ENCODE measurements at regions not wholly inside any gene's neighbourhood (a gene's known extent, or its start where the extent isn't known, plus 50 kb on each side); places are given as distances from the start of the nearest gene placed in this dataset.

DNA sequence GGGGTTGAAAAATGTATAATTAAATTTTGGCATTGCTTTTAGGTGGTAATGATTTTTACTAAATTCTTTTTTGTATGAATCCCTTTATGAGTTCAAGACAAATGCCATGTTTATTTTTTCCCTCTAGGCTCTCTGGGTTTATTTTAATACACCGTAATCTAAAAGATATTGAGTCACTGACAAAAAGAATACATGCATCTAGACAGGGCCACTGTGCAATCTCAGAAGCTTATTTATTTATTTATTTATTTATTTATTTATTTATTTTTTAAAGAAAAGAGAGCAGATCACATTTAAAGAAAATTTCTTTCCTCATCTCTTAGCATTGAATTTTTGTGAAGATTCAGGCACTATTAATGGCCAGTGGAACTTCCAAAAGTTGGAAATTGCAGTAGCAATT is 283.9 kb upstream of the SLC10A2 start:
- no peak overlapping the region for H2AK9ac ChIP-seq (replicated peaks; ENCODE audit: low read depth, low read length, poor library complexity)
- no peak overlapping the region for H3K14ac ChIP-seq (replicated peaks; ENCODE audit: low read depth, low read length)
- H3K36me3 ChIP-seq (ENCODE audit: control insufficient read depth, insufficient read depth, low read length): no peaks in the 10 kb centered on the region
- no peak overlapping the region for H3K4ac ChIP-seq (ENCODE audit: low read depth, low read length)
- TF ChIP-seq, protein P1, sequence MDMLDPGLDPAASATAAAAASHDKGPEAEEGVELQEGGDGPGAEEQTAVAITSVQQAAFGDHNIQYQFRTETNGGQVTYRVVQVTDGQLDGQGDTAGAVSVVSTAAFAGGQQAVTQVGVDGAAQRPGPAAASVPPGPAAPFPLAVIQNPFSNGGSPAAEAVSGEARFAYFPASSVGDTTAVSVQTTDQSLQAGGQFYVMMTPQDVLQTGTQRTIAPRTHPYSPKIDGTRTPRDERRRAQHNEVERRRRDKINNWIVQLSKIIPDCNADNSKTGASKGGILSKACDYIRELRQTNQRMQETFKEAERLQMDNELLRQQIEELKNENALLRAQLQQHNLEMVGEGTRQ (IDR thresholded peaks at IDR 0.05; ENCODE audit: low read depth, low read length): no peak
- no peak for TF ChIP-seq BHLHE40 (IDR thresholded peaks at IDR 0.05; ENCODE audit: low read depth, low read length)
- TF ChIP-seq POLR2A (IDR thresholded peaks at IDR 0.05; ENCODE audit: low read depth, low read length): no peak
- TF ChIP-seq FOS (IDR thresholded peaks at IDR 0.05; ENCODE audit: low read depth, low read length): no peak
- no peak for TF ChIP-seq MXI1 (IDR thresholded peaks at IDR 0.05; ENCODE audit: borderline replicate concordance, low read depth, low read length)
- H2BK5ac ChIP-seq (ENCODE audit: low read depth, low read length, poor library complexity, severe bottlenecking): no peak overlapping the region
- no peaks in the 10 kb centered on the region for H3K9me1 ChIP-seq (ENCODE audit: insufficient read depth, low read length)
- H2BK20ac ChIP-seq (ENCODE audit: low read depth, low read length): no peak overlapping the region
- DNase-seq (no peak), ATAC-seq (ENCODE audit: low read depth) (no peak)
- H3K56ac ChIP-seq (ENCODE audit: extremely low read depth, insufficient read depth, low read length): no peak overlapping the region
- H3K4me1 ChIP-seq (ENCODE audit: control insufficient read depth, insufficient read depth, low read length): no peaks in the 10 kb centered on the region
- BruUV-seq (replicated peaks): no TSS peak
- no peak overlapping the region for H4K5ac ChIP-seq (ENCODE audit: low read depth, low read length)
- H3K79me1 ChIP-seq (ENCODE audit: low read depth in 1 of 2, low read length in 2 of 2): no peaks in the 10 kb centered on the region
- no peaks in the 10 kb centered on the region for H3K27me3 ChIP-seq (ENCODE audit: control insufficient read depth, insufficient read depth, low read length)
- no peak overlapping the region for H2BK15ac ChIP-seq (ENCODE audit: low read depth, low read length)
- intact Hi-C loops (cut with micrococcal nuclease) (loop anchor here (10.0 kb wide), 1 partner anchor 1905 kb away; no protein-coding TSS in a partner anchor), dilution Hi-C loops (cut with HindIII; ENCODE audit: low sequenced_read_pairs, unreplicated experiment) (no loop called here), in situ Hi-C loops (cut with MboI; ENCODE audit: low sequenced_read_pairs) (no loop called here)
- H4K20me1 ChIP-seq (ENCODE audit: insufficient read depth, low read length): no peaks in the 10 kb centered on the region
- H3K27ac ChIP-seq (ENCODE audit: insufficient read depth, low read length): no peak overlapping the region
- no peak overlapping the region for H2AK5ac ChIP-seq (ENCODE audit: low read depth, low read length)
- H4K8ac ChIP-seq (ENCODE audit: low read depth in 2 of 2, low read length in 2 of 2): no peak overlapping the region
- no peak overlapping the region for H2AFZ ChIP-seq (replicated peaks; ENCODE audit: low read length, poor library complexity)
- no CpG with 5 or more reads among the region's 1 CpG for WGBS, 2 experiments (ENCODE audit: extremely low coverage in 2 of 2, insufficient read length in 1 of 2)
- no peak overlapping the region for H3K9ac ChIP-seq (ENCODE audit: low read depth, low read length)
- no peak overlapping the region for H4K91ac ChIP-seq (ENCODE audit: insufficient read depth, low read depth, low read length)
- no peak overlapping the region for H3K4me3 ChIP-seq (ENCODE audit: insufficient read depth, low read depth, low read length)
- H3K18ac ChIP-seq (ENCODE audit: low read depth, low read length): no peak overlapping the region
- no peak overlapping the region for H3K4me2 ChIP-seq (ENCODE audit: low read depth, low read length)
- H3K23ac ChIP-seq (ENCODE audit: low read depth, low read length): no peak overlapping the region
- POLR2A ChIA-PET (ENCODE audit: unreplicated experiment): no interaction called here
- CTCF ChIA-PET: no interaction called here
- H2BK120ac ChIP-seq (ENCODE audit: low read depth, low read length): no peak overlapping the region
- H3K9me3 ChIP-seq (ENCODE audit: control insufficient read depth, insufficient read depth, low read length): peaks cover 14% of the 10 kb centered on the region

Measured in IMR-90 (cell line).